HG02870 (cell line): ENCODE measurements at regions not wholly inside any gene's neighbourhood (a gene's known extent, or its start where the extent isn't known, plus 50 kb on each side); places are given as distances from the start of the nearest gene placed in this dataset.
A peak's percentile ranks its signal among the peaks of the same experiment; 100 is the strongest.
"Not testable (repeated sequence)": the region's sequence is repeated elsewhere in the genome, so short reads cannot be mapped to it uniquely, and the experiment has no call there.

ENCODE experiments used
- ATAC-seq: cut with Tn5 transposase; IDR thresholded peaks from one replicate; pipeline ENCODE4 v1.9.1; 2021; ENCODE audit warnings: mild to moderate bottlenecking, moderate library complexity; ENCODE audit not compliant: unreplicated experiment

- ATAC-seq: no peak
Observed at GRCh38 chr6:68031054-68031453, 604.0 kb upstream of the ADGRB3 start.

- no peak for ATAC-seq
Observed at GRCh38 chr6:68026483-68026882, 608.6 kb upstream of the ADGRB3 start.

GRCh38 chr6:68025764-68026163 is 609.3 kb upstream of the ADGRB3 start:
- ATAC-seq: no peak

- no peak for ATAC-seq
Observed at GRCh38 chr6:68024570-68025269, 610.4 kb upstream of the ADGRB3 start.

- not testable (repeated sequence) for ATAC-seq
Observed at GRCh38 chr6:68022968-68023367, 612.1 kb upstream of the ADGRB3 start.

GRCh38 chr6:68013780-68014515 is 621.1 kb upstream of the ADGRB3 start:
- no peak for ATAC-seq

- ATAC-seq: no peak
Observed at GRCh38 chr6:68012822-68013221, 622.3 kb upstream of the ADGRB3 start.

GRCh38 chr6:68010936-68011335 is 624.1 kb upstream of the ADGRB3 start:
- ATAC-seq: no peak

GRCh38 chr6:68008445-68008844 is 626.6 kb upstream of the ADGRB3 start:
- ATAC-seq: peak; percentile 64

- no peak for ATAC-seq
Observed at GRCh38 chr6:68007717-68008116, 627.4 kb upstream of the ADGRB3 start.

- no peak for ATAC-seq
Observed at GRCh38 chr6:67986694-67987232, 648.3 kb upstream of the ADGRB3 start.

- no peak for ATAC-seq
Observed at GRCh38 chr6:67976486-67976885, 658.6 kb upstream of the ADGRB3 start.

- ATAC-seq: no peak
Observed at GRCh38 chr6:67974931-67975330, 660.2 kb upstream of the ADGRB3 start.

GRCh38 chr6:67971812-67972211 is 663.3 kb upstream of the ADGRB3 start:
- ATAC-seq: no peak

GRCh38 chr6:67966830-67967229 is 668.3 kb upstream of the ADGRB3 start:
- ATAC-seq: no peak

- ATAC-seq: no peak
Observed at GRCh38 chr6:67956352-67956751, 678.7 kb upstream of the ADGRB3 start.

- no peak for ATAC-seq
Observed at GRCh38 chr6:67952948-67953347, 682.1 kb upstream of the ADGRB3 start.

- ATAC-seq: no peak
Observed at GRCh38 chr6:67952121-67952520, 683.0 kb upstream of the ADGRB3 start.

GRCh38 chr6:67947762-67948161 is 687.3 kb upstream of the ADGRB3 start:
- ATAC-seq: not testable (repeated sequence)

GRCh38 chr6:67935976-67936477 is 699.1 kb upstream of the ADGRB3 start:
- ATAC-seq: no peak

GRCh38 chr6:67933278-67933677 is 701.8 kb upstream of the ADGRB3 start:
- peak; percentile 53 for ATAC-seq

- ATAC-seq: not testable (repeated sequence)
Observed at GRCh38 chr6:67922588-67922987, 712.5 kb upstream of the ADGRB3 start.
